ENCODE measurements at regions not wholly inside any gene's neighbourhood (a gene's known extent, or its start where the extent isn't known, plus 50 kb on each side); places are given as distances from the start of the nearest gene placed in this dataset.

GRCh38 chr7:84304407-84304806 is 109.8 kb upstream of the SEMA3A start:
- FAIRE-seq = no peak
- WGBS (ENCODE audit: insufficient coverage, insufficient replicate concordance, low lambda C conversion rate, missing lambda C conversion rate) = 15% methylated on average over 2 of the region's 2 CpGs
- no peaks in the 10 kb centered on the region for H3K9me3 ChIP-seq (replicated peaks; ENCODE audit: control insufficient read depth, insufficient read depth, low read length)
- CTCF ChIA-PET = no interaction called here
- no peak overlapping the region for H3K4me3 ChIP-seq
- DNase-seq (ENCODE audit: low read depth, low spot score) = no peak
- no peaks in the 10 kb centered on the region for H3K36me3 ChIP-seq (ENCODE audit: control insufficient read depth in 2 of 2, insufficient read depth in 2 of 2, low read length in 1 of 2)
- RAD21 ChIA-PET (ENCODE audit: unreplicated experiment) = no interaction called here
- in situ Hi-C loops (cut with MboI) = no loop called here
- no peaks in the 10 kb centered on the region for H3K27me3 ChIP-seq (replicated peaks in 1 of 2; ENCODE audit: control insufficient read depth in 2 of 2, insufficient read depth in 2 of 2, low read length in 1 of 2)
- POLR2A ChIA-PET = interaction anchor here (0.7 kb wide), 1 partner anchor 106 kb away, joined by 5 read pairs; no protein-coding TSS in a partner anchor
- intact Hi-C loops (cut with micrococcal nuclease; ENCODE audit: unreplicated experiment) = no loop called here
- no peaks in the 10 kb centered on the region for H3K4me1 ChIP-seq (ENCODE audit: control insufficient read depth, insufficient read depth, low read length)
- H4K20me1 ChIP-seq (ENCODE audit: control insufficient read depth, insufficient read depth) = no peaks in the 10 kb centered on the region
- no peaks in the 10 kb centered on the region for H3K79me2 ChIP-seq (ENCODE audit: control insufficient read depth, insufficient read depth, low read length)
- no peak for ATAC-seq
- no peak overlapping the region for H3K9ac ChIP-seq (ENCODE audit: control insufficient read depth, insufficient read depth, low read length)
- H3K27ac ChIP-seq (ENCODE audit: control insufficient read depth, insufficient read depth) = no peak overlapping the region
- no TSS peak for BruUV-seq (replicated peaks)
- SMC1A ChIA-PET (ENCODE audit: uncharacterized antibody, unreplicated experiment) = interaction anchor here (0.7 to 1.0 kb wide), 2 partner anchors 22 to 159 kb away, joined by 3 read pairs; no protein-coding TSS in a partner anchor
- no peak overlapping the region for H2AFZ ChIP-seq (ENCODE audit: control insufficient read depth, low read depth, low read length)
- H3K4me2 ChIP-seq (ENCODE audit: control insufficient read depth, insufficient read depth) = no peak overlapping the region
- TF ChIP-seq USF2 (IDR thresholded peaks at IDR 0.05; ENCODE audit: borderline replicate concordance, low read depth, low read length) = no peak
- TF ChIP-seq SMAD5 (IDR thresholded peaks at IDR 0.05; ENCODE audit: low read depth) = no peak
- TF ChIP-seq ZNF24 (IDR thresholded peaks at IDR 0.05) = no peak
- TF ChIP-seq ATF3 (IDR thresholded peaks at IDR 0.05; ENCODE audit: borderline replicate concordance, extremely low read depth, low read depth, low read length) = no peak
- TF ChIP-seq TARDBP (IDR thresholded peaks at IDR 0.05; ENCODE audit: borderline replicate concordance) = no peak
- TF ChIP-seq BHLHE40 (IDR thresholded peaks at IDR 0.05; ENCODE audit: borderline replicate concordance in 1 of 2, low read depth in 2 of 2, low read length in 1 of 2) = no peak
- TF ChIP-seq POLR2AphosphoS2 (IDR thresholded peaks at IDR 0.05; ENCODE audit: low read depth, low read length) = no peak
- TF ChIP-seq SKIL (IDR thresholded peaks at IDR 0.05; ENCODE audit: low read depth, poor library complexity, severe bottlenecking) = no peak
- TF ChIP-seq SIN3A (IDR thresholded peaks at IDR 0.05; ENCODE audit: low read depth, low read length) = no peak
- no peak for TF ChIP-seq TAF1 (IDR thresholded peaks at IDR 0.05; ENCODE audit: borderline replicate concordance, low read depth, low read length)
- no peak for TF ChIP-seq BCLAF1 (IDR thresholded peaks at IDR 0.05)
- no peak for TF ChIP-seq MEF2B (IDR thresholded peaks at IDR 0.05; ENCODE audit: partially characterized antibody, poor library complexity, severe bottlenecking)
- no peak for TF ChIP-seq NR2C1 (IDR thresholded peaks at IDR 0.05)
- no peak for TF ChIP-seq POLR2AphosphoS5 (IDR thresholded peaks at IDR 0.05; ENCODE audit: low read length)
- TF ChIP-seq ZNF687 (IDR thresholded peaks at IDR 0.05) = no peak

Data from GM12878 (cell line).